GM12864 (cell line): ENCODE measurements at regions not wholly inside any gene's neighbourhood (a gene's known extent, or its start where the extent isn't known, plus 50 kb on each side); places are given as distances from the start of the nearest gene placed in this dataset.

Experiments used
- DNase-seq: peaks from one replicate; pipeline ENCODE4 v3.0.0-alpha.2; 2011; ENCODE audit warnings: low read depth
- H3K4me3 ChIP-seq: 2 replicates; pipeline ENCODE4 v1.5.1; 2011; ENCODE audit warnings: mild to moderate bottlenecking, low read depth, low read length, control low read depth
- TF ChIP-seq, protein P1 (sequence below): IDR thresholded peaks from 2 replicates; pipeline ENCODE4 v1.5.1; 2011; ENCODE audit warnings: low read depth, mild to moderate bottlenecking, moderate library complexity, low read length, control low read depth, inconsistent platforms; ENCODE audit errors: missing control alignments

DNA sequence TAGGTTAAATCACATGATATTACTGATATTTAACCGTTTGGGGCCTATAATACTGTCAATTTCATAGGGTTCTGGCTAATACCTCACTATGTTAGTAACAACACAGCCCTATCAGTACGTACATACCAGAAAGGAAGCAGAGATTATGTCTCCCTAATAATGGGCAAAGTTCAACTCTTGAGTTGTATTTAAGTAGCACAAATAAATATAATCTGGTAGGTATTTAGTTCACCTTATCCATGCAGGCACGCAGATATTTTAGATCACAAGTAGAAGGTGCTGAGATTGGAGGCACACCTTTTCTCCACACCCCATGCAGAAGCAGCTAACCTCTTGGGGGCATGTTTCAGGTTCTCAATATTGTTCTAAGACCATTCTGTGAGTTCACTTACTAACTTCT is 118.9 kb downstream of the IRS1 start:
- TF ChIP-seq, protein P1, sequence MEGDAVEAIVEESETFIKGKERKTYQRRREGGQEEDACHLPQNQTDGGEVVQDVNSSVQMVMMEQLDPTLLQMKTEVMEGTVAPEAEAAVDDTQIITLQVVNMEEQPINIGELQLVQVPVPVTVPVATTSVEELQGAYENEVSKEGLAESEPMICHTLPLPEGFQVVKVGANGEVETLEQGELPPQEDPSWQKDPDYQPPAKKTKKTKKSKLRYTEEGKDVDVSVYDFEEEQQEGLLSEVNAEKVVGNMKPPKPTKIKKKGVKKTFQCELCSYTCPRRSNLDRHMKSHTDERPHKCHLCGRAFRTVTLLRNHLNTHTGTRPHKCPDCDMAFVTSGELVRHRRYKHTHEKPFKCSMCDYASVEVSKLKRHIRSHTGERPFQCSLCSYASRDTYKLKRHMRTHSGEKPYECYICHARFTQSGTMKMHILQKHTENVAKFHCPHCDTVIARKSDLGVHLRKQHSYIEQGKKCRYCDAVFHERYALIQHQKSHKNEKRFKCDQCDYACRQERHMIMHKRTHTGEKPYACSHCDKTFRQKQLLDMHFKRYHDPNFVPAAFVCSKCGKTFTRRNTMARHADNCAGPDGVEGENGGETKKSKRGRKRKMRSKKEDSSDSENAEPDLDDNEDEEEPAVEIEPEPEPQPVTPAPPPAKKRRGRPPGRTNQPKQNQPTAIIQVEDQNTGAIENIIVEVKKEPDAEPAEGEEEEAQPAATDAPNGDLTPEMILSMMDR = no peak
- DNase-seq = no peak
- H3K4me3 ChIP-seq = no peak overlapping the region

DNA sequence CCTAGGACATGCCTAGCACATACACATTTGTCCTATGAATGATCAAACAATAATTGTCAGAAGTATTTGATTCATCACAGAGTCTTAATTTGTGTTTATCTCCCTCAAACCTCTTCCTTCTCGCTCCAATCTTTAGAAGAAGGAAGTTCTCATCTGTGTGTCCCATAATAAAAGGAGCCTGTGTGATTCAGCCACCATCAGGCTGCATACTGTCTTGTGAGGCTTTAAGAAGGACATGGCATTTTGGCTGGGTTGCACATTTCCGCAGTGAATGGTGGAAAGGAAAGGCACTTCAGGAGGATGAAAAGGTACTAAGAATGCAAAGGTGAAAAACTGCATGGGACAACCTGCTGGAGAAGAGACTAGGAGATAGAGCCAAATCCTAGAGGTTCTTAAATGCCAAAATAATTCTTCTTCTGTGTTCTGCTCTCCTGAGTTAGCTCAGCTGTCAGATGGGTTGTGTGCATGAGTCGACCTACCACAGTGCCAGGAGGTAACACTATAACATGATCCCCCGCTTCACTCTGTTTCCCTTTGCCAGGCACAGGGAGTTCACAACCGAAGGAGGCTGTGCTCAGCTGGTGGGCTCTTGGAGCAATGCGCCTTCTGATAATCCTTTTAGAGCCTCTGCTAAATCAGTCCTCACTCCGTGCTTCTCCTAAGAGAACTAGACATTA is 120.1 kb downstream of the IRS1 start:
- DNase-seq = no peak

DNA sequence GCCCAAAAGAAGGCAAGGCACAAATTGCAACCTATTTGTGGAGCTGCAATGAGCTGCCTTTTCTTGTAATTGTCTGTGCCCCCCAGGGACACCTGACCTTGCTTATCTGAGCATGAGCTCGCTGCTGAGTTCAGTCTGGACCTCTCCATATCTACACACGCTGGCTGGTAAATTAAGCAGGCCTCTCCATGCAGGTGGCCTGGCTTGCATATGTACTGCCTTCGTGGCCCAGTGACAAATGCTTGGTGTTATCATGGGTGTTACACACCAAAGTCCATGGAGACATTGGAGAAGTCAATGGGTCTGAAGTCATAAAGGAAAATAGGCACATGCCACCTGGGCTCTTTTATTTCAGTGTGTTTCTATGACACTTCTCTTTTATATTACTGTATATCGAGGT is 121.2 kb downstream of the IRS1 start:
- TF ChIP-seq, protein P1 = no peak
- H3K4me3 ChIP-seq = no peak overlapping the region
- DNase-seq = no peak

More for the DNA sequence above, 120.1 kb downstream of the IRS1 start:
- TF ChIP-seq, protein P1 = no peak
- no peak overlapping the region for H3K4me3 ChIP-seq

DNA sequence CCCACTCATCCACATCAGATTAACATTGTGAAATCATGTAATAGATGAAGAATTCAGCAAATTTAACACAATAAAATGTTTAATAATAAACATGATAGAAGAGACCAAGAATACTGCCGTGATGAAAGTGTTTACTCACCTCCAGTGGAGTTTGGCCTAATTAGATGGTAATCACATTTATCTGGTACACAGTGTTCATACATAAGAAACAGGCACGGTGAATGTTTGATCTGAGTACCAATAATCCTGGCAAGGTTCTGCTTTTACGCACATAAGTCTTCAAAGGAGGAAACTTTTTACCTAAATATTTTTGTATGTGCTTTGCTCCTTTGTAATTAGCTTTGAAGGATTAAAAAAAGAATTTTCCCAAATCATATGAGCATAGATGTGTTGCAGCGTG is 122.5 kb downstream of the IRS1 start:
- H3K4me3 ChIP-seq = no peak overlapping the region
- TF ChIP-seq, protein P1 = no peak
- no peak for DNase-seq

DNA sequence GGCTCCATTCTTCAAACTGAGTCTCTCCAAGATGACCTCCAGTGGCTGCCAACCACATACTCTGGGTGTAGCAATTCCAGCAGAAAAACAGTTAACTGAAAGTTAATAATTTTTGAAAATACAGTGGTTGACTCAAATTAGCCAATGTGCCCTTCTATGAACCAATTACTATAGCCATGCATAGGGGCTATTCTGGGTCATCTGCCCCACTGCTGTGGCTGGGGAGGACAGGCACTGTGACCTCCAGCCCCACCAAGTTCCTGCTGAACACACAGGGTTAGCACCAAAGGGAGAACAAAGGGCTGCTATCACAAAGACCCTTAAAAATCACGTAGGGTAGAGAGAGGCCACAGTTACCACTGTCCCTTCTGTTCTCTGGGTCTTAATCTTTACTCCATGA is 123.0 kb downstream of the IRS1 start:
- TF ChIP-seq, protein P1 = no peak
- no peak for DNase-seq
- H3K4me3 ChIP-seq = no peak overlapping the region

DNA sequence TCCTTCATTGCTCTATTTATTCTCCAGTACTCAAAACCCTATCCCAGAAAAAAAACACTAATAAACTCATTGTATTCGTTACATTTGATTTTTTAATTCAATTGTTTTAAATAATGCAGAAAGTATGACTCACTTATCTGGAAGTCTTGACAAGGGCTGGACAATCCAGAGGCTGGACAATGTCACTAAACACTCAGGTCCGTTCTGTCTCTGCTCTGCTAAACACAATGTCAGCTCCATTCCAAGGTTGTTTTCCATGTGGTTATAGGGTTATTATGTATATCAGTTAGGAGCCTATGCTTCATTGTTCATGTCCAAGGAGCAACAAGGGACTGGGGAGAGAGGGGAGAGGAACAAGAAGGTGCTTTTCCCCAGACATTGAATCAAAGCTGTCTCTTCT is 125.5 kb downstream of the IRS1 start:
- TF ChIP-seq, protein P1 = no peak
- no peak overlapping the region for H3K4me3 ChIP-seq
- no peak for DNase-seq

DNA sequence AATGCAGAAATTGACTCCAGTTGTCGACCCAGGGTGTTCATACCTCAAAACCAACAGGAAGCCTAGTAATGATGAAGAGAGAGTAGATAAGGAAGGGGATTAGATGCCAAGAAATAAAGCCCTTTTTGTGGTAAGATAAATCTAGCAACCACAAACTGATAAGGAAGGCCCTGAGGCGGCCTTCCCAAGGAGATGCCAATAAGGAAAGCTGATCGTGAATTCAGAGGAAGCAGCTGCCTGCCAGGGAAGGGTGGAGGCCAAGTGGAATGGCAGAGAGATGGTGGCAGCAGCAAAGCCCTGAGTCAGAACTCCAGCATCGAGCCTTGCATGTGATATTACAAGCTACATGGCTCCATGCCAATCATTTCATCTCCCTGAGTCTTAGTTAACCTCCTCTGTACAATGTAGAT is 126.3 kb downstream of the IRS1 start:
- H3K4me3 ChIP-seq = no peak overlapping the region
- no peak for DNase-seq
- TF ChIP-seq, protein P1 = no peak
